Uterus (tissue), 3 donors: ENCODE measurements at regions not wholly inside any gene's neighbourhood (a gene's known extent, or its start where the extent isn't known, plus 50 kb on each side); places are given as distances from the start of the nearest gene placed in this dataset.

Experiments used
- DNase-seq, 2 donors: peaks; one replicate each; pipeline ENCODE4 v3.0.0-alpha.2; 2019 to 2020
- H3K27ac ChIP-seq, 2 donors: fragments of 200-600 bp; sonication (generic); 1 replicate in 1 of 2; 2 replicates in 1 of 2; pipeline ENCODE4 v1.5.1; 2016 to 2018
- H3K27me3 ChIP-seq, 2 donors: fragments of 200-600 bp; sonication (generic); one replicate each; pipeline ENCODE4 v1.5.1; 2018 to 2019; ENCODE audit warnings: control low read depth in 1 of 2
- H3K36me3 ChIP-seq, 2 donors: fragments of 200-600 bp; sonication (generic); one replicate each; pipeline ENCODE4 v1.5.1; 2019; ENCODE audit warnings: control low read depth in 1 of 2
- H3K4me1 ChIP-seq, 2 donors: fragments of 200-600 bp; sonication (generic); one replicate each; pipeline ENCODE4 v1.5.1; 2018 to 2019; ENCODE audit warnings: control low read depth in 1 of 2
- H3K4me3 ChIP-seq, 2 donors: fragments of 200-600 bp; sonication (generic); 1 replicate in 1 of 2; 2 replicates in 1 of 2; pipeline ENCODE4 v1.5.1; 2018 to 2019; ENCODE audit warnings: mild to moderate bottlenecking in 1 of 2
- H3K9me3 ChIP-seq, 2 donors: fragments of 200-600 bp; sonication (generic); one replicate each; pipeline ENCODE4 v1.5.1; 2019; ENCODE audit warnings: control low read depth in 1 of 2
- POLR2A ChIP-seq, 2 donors: fragments of 450-650 bp; IDR thresholded peaks; one replicate each; pipeline ENCODE4 v1.6.1; 2016; ENCODE audit warnings: antibody characterized with exemption in 2 of 2, mild to moderate bottlenecking in 1 of 2, moderate library complexity in 1 of 2
- intact Hi-C: fragments of 100-400 bp; cut with DNase I; formaldehyde crosslinking; loops from one replicate; pipeline ENCODE4 v1.15.1; 2023; ENCODE audit warnings: low total_unique reads
- TF ChIP-seq, protein P1 (sequence below), 4 experiments: fragments of 200-600 bp in 2 of 4; fragments of 450-650 bp in 2 of 4; sonication (generic) in 2 of 4; IDR thresholded peaks; one replicate each; pipeline ENCODE4 v1.5.1; 2016 to 2019; ENCODE audit warnings: antibody characterized with exemption in 4 of 4, mild to moderate bottlenecking in 2 of 4, moderate library complexity in 1 of 4
- donor health status: DM: yes; HTN: yes; CAD: no.

DNA sequence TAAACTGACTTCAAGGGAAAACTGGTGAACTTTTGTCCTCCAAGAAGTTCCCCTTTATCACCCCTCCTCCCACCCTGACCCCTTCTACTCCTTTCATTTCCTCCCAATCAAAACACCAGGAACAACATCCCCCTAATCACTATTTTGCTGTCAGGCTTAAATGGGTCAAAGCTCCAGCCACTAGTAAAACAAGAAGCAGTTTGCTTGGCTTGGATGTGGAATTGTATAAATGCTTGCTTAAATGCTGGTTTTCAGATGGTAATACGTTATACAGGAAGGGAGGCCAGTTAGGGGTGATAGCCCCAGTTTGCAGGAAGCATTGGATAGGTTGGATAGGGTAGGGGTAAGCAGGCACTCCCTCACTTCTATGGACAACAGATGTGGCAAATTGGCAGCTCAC lies 473.6 kb downstream of the AGTPBP1 start:
- H3K27ac ChIP-seq = no peak overlapping the region
- intact Hi-C loops = no loop called here
- DNase-seq = no peak

DNA sequence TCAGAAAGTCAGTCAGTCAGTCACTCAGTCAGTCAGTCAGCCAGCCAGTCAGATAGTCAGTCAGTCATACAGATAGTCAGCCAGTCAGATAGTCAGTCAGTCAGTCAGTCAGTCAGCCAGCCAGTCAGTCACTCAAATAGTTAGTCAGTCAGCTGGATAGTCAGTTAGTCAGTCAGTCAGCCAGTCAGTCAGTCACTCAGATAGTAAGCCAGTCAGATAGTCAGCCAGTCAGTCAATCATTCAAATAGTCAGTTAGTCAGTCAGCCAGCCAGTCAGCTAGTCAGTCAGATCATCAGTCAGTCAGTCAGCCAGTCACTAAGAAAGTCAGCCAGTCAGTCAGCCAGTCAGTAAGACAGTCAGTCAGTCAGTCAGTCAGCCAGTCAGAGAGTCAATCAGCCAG lies 477.1 kb downstream of the AGTPBP1 start:
- TF ChIP-seq, protein P1, sequence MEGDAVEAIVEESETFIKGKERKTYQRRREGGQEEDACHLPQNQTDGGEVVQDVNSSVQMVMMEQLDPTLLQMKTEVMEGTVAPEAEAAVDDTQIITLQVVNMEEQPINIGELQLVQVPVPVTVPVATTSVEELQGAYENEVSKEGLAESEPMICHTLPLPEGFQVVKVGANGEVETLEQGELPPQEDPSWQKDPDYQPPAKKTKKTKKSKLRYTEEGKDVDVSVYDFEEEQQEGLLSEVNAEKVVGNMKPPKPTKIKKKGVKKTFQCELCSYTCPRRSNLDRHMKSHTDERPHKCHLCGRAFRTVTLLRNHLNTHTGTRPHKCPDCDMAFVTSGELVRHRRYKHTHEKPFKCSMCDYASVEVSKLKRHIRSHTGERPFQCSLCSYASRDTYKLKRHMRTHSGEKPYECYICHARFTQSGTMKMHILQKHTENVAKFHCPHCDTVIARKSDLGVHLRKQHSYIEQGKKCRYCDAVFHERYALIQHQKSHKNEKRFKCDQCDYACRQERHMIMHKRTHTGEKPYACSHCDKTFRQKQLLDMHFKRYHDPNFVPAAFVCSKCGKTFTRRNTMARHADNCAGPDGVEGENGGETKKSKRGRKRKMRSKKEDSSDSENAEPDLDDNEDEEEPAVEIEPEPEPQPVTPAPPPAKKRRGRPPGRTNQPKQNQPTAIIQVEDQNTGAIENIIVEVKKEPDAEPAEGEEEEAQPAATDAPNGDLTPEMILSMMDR (IDR thresholded peaks at IDR 0.05) = no peak
- no peak for TF ChIP-seq POLR2A (IDR thresholded peaks at IDR 0.05)
- Histone ChIP-seq H3K9me3 (no peaks in the 10 kb centered on the region), H3K4me3 (no peak overlapping the region), H3K36me3 (no peaks in the 10 kb centered on the region), H3K27me3 (no peaks in the 10 kb centered on the region), H3K4me1 (no peaks in the 10 kb centered on the region), H3K27ac (no peak overlapping the region)
- DNase-seq = no peak
- intact Hi-C loops = no loop called here

More for the DNA sequence above, 473.6 kb downstream of the AGTPBP1 start:
- Histone ChIP-seq H3K4me3 (no peak overlapping the region), H3K27me3 (no peaks in the 10 kb centered on the region), H3K9me3 (no peaks in the 10 kb centered on the region), H3K4me1 (no peaks in the 10 kb centered on the region), H3K36me3 (no peaks in the 10 kb centered on the region)
- no peak for TF ChIP-seq POLR2A (IDR thresholded peaks at IDR 0.05)
- TF ChIP-seq, protein P1 (IDR thresholded peaks at IDR 0.05) = no peak

DNA sequence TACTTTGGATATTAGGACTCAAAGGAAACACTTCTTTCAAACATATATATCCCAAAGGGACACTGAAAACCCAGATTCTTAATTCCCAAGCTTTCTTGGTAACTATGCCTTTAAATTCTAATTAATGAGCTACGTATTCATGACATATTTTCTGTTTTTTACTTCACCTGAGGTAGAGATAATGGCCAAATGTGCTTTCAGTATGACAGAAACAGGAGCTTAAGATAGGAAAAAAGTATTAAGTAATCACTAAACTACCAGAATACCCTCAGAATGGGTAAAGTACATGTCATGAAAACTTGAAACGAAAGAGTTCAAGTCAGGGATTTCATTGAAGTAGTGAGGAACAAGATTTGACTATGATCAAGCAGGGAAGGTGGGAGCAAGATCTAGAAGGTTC lies 478.5 kb downstream of the AGTPBP1 start:
- H3K27me3 ChIP-seq = no peaks in the 10 kb centered on the region
- no peaks in the 10 kb centered on the region for H3K4me1 ChIP-seq
- intact Hi-C loops = no loop called here
- H3K36me3 ChIP-seq = no peaks in the 10 kb centered on the region
- no peak overlapping the region for H3K4me3 ChIP-seq
- TF ChIP-seq, protein P1 (IDR thresholded peaks at IDR 0.05) = no peak
- no peak for TF ChIP-seq POLR2A (IDR thresholded peaks at IDR 0.05)
- DNase-seq = no peak
- no peaks in the 10 kb centered on the region for H3K9me3 ChIP-seq
- H3K27ac ChIP-seq = no peak overlapping the region

DNA sequence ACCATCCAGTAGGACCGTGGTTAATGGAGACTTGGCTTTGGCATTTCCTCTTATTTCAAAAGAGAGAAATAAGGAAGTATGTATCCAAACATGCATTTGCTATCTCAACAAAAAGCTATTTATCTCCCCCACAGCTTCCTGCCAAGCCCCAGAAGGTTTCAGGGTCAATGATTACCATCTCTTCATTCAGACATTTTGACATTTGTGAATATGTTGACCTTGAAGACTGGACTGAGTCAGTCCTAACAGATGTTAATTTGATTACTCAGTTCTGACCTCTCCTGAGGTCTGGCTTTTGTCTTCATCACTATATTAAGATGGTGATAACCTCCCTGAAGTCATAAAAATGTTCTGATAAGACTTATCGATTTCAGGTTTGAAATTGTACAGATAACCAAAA lies 479.4 kb downstream of the AGTPBP1 start:
- H3K4me3 ChIP-seq = no peak overlapping the region
- no peaks in the 10 kb centered on the region for H3K9me3 ChIP-seq
- H3K27me3 ChIP-seq = no peaks in the 10 kb centered on the region
- no peak for TF ChIP-seq POLR2A (IDR thresholded peaks at IDR 0.05)
- TF ChIP-seq, protein P1 (IDR thresholded peaks at IDR 0.05) = no peak
- no peak overlapping the region for H3K27ac ChIP-seq
- intact Hi-C loops = no loop called here
- H3K4me1 ChIP-seq = no peaks in the 10 kb centered on the region
- no peaks in the 10 kb centered on the region for H3K36me3 ChIP-seq
- DNase-seq = no peak

DNA sequence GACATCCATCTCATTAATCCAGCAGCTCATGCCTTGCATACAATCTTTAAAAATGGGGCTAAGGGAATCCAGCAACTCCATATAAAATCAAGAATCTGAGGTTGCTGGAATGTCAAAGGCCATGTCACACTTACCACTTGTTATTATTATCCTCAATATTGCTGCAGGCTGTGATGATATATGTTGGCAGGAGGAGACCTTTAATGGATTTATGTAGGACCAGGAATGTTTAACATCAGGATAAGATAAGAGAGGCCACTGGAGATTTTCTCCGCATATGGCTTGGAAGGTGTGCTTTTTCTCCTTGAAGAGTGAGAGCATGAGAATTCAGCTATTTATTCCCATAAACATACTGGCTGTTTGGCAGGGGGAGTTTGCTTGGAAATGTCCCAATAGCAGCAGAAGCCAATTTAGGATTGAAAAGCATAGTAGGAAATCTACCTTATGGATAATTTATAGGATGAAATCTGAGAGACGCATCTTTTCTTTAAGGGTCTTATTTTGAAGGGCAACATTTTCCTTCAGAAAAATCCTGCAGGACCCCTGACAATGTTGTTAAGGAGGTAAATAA lies 481.4 kb downstream of the AGTPBP1 start:
- no peak overlapping the region for H3K27ac ChIP-seq
- intact Hi-C loops = no loop called here
- TF ChIP-seq, protein P1 (IDR thresholded peaks at IDR 0.05) = no peak
- TF ChIP-seq POLR2A (IDR thresholded peaks at IDR 0.05) = no peak

More for the DNA sequence above, 481.4 kb downstream of the AGTPBP1 start:
- Histone ChIP-seq H3K4me3 (no peak overlapping the region), H3K9me3 (no peaks in the 10 kb centered on the region), H3K4me1 (no peaks in the 10 kb centered on the region), H3K36me3 (no peaks in the 10 kb centered on the region), H3K27me3 (no peaks in the 10 kb centered on the region)
- no peak for DNase-seq
